ENCODE measurements at regions not wholly inside any gene's neighbourhood (a gene's known extent, or its start where the extent isn't known, plus 50 kb on each side); places are given as distances from the start of the nearest gene placed in this dataset.

DNA sequence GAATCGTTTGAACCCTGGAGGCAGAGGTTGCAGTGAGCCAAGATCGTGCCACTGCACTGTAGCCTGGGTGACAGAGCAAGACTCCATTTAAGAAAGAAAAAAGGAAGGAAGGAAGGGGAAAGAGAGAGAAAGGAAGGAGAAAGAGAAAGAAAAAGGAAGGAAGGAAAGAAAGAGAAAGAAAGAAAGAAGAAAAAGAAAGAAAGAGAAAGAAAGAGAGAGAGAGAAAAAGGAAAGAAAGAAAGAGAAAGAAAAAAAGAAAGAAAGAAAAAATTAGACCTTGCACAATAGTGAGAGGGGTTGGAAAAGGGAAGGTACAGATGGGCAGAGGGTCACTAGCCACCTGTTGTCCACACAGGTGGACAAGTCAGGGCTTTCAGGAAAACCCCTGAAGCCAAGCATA, 57.6 kb upstream of the RTL6 start:
- TF ChIP-seq, protein P1, sequence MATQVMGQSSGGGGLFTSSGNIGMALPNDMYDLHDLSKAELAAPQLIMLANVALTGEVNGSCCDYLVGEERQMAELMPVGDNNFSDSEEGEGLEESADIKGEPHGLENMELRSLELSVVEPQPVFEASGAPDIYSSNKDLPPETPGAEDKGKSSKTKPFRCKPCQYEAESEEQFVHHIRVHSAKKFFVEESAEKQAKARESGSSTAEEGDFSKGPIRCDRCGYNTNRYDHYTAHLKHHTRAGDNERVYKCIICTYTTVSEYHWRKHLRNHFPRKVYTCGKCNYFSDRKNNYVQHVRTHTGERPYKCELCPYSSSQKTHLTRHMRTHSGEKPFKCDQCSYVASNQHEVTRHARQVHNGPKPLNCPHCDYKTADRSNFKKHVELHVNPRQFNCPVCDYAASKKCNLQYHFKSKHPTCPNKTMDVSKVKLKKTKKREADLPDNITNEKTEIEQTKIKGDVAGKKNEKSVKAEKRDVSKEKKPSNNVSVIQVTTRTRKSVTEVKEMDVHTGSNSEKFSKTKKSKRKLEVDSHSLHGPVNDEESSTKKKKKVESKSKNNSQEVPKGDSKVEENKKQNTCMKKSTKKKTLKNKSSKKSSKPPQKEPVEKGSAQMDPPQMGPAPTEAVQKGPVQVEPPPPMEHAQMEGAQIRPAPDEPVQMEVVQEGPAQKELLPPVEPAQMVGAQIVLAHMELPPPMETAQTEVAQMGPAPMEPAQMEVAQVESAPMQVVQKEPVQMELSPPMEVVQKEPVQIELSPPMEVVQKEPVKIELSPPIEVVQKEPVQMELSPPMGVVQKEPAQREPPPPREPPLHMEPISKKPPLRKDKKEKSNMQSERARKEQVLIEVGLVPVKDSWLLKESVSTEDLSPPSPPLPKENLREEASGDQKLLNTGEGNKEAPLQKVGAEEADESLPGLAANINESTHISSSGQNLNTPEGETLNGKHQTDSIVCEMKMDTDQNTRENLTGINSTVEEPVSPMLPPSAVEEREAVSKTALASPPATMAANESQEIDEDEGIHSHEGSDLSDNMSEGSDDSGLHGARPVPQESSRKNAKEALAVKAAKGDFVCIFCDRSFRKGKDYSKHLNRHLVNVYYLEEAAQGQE (IDR thresholded peaks at IDR 0.05; ENCODE audit: insufficient read depth in 1 of 2, low read depth in 2 of 2, low read length in 2 of 2): no peak
- TF ChIP-seq FOXP2 (optimal IDR thresholded peaks at IDR 0.05; ENCODE audit: borderline replicate concordance, extremely low read depth, extremely low read length, insufficient read depth) (no peak), POLR2AphosphoS5 (IDR thresholded peaks at IDR 0.05; ENCODE audit: low read depth, low read length) (no peak), SIN3A (IDR thresholded peaks at IDR 0.05; ENCODE audit: borderline replicate concordance, insufficient read depth, low read length) (no peak), TAF1 (IDR thresholded peaks at IDR 0.05; ENCODE audit: borderline replicate concordance, insufficient read depth, low read length) (no peak)

DNA sequence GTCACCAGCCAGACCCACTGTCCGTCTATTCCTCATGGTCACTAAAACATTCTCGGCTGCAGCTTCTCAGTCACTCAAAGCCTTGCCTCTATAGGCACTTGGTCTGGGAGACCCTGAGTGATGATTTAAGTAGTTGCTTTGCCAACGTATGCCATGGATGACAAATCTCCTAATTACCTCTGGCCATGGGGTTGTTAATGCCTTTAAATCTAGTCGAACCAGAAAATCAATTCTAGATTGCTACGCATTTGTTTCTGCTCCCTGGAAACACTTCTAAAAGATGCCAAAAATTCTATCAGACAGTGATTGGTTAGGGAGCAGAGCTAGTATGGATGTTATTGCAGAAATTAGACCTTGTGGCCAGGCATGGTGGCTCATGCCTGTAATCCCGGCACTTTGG, 57.0 kb upstream of the RTL6 start:
- no peak for TF ChIP-seq POLR2AphosphoS5 (IDR thresholded peaks at IDR 0.05; ENCODE audit: low read depth, low read length)
- no peak for TF ChIP-seq TAF1 (IDR thresholded peaks at IDR 0.05; ENCODE audit: borderline replicate concordance, insufficient read depth, low read length)
- TF ChIP-seq SIN3A (IDR thresholded peaks at IDR 0.05; ENCODE audit: borderline replicate concordance, insufficient read depth, low read length): no peak
- TF ChIP-seq, protein P1 (IDR thresholded peaks at IDR 0.05; ENCODE audit: insufficient read depth in 1 of 2, low read depth in 2 of 2, low read length in 2 of 2): no peak
- no peak for TF ChIP-seq FOXP2 (optimal IDR thresholded peaks at IDR 0.05; ENCODE audit: borderline replicate concordance, extremely low read depth, extremely low read length, insufficient read depth)

DNA sequence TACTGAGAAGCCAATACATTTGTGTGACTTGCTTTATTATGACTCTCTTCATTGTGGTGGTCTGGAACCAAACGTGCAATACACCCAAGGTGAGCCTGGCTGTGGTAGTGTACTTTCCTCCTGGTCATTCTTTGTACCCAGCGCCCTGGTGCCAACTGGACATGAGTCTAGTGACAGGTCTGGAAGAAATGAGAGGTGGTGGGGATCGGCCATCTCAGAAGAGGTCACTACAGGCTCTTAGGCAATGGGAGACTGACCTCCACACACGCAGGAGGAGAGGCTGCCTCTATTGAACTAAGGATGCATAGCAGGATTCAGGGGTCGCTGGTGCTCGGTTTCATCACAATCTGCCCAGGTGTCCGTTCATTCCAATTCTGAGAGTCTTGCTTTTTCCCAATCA, 56.4 kb upstream of the RTL6 start:
- TF ChIP-seq SIN3A (IDR thresholded peaks at IDR 0.05; ENCODE audit: borderline replicate concordance, insufficient read depth, low read length) (no peak), FOXP2 (optimal IDR thresholded peaks at IDR 0.05; ENCODE audit: borderline replicate concordance, extremely low read depth, extremely low read length, insufficient read depth) (no peak), POLR2AphosphoS5 (IDR thresholded peaks at IDR 0.05; ENCODE audit: low read depth, low read length) (no peak)
- TF ChIP-seq, protein P1 (IDR thresholded peaks at IDR 0.05; ENCODE audit: insufficient read depth in 1 of 2, low read depth in 2 of 2, low read length in 2 of 2): no peak

DNA sequence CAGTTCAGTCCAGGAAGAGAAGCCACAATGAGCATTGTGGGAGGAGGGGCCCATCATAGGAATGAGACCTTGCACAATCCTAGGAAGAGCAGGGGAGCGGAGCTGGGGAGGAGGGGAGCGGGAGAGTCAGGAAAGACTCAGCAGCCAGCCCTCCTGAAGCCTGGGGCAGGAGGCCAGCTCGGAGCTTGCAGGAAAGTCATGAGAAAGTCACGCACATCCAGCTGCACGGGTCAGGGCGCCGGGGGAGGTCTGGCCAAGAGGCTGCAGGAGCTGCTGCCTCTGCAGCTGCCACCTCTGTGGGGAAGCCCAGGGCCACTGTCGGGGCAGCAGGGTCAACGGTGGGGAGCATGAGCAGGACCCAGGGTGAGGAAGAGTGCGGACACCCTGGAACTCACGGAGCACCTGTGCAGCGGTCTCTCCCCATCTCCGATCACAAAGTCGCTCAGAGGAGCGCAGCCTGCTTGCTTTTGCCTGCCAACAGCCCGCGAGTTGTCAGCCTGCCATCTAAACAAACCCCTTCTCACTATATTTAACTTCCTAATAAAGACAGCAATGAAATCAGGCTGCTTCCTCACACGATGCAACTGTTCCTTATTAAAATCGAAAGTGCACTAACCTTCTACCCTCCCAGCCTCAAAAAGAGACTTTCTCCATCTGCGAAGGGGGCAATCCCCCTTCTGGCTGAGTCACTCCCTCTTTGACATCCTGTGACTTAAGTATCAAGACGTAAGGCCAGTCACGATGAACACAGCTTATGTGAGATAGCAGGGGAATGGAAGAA, 52.9 kb upstream of the RTL6 start:
- TF ChIP-seq FOXP2 (optimal IDR thresholded peaks at IDR 0.05; ENCODE audit: borderline replicate concordance, extremely low read depth, extremely low read length, insufficient read depth) (no peak), SIN3A (IDR thresholded peaks at IDR 0.05; ENCODE audit: borderline replicate concordance, insufficient read depth, low read length) (no peak), TAF1 (IDR thresholded peaks at IDR 0.05; ENCODE audit: borderline replicate concordance, insufficient read depth, low read length) (no peak), POLR2AphosphoS5 (IDR thresholded peaks at IDR 0.05; ENCODE audit: low read depth, low read length) (no peak)
- TF ChIP-seq, protein P1 (IDR thresholded peaks at IDR 0.05; ENCODE audit: insufficient read depth in 1 of 2, low read depth in 2 of 2, low read length in 2 of 2): no peak

Measured in PFSK-1 (cell line).